Neural crest cell (in vitro differentiated cells): ENCODE measurements at regions not wholly inside any gene's neighbourhood (a gene's known extent, or its start where the extent isn't known, plus 50 kb on each side); places are given as distances from the start of the nearest gene placed in this dataset.

Experiments used
- DNase-seq: peaks from one replicate; pipeline ENCODE4 v3.0.0; 2021; ENCODE audit warnings: low read depth, mixed read lengths, low spot score
- H3K27ac Mint-ChIP-seq: one replicate; pipeline ENCODE4 v1.8.0; 2021; ENCODE audit warnings: mild to moderate bottlenecking, mixed read lengths; ENCODE audit not compliant: unreplicated experiment
- H3K27me3 Mint-ChIP-seq: 2 replicates; pipeline ENCODE4 v1.8.0; 2021; ENCODE audit warnings: low read depth, mild to moderate bottlenecking, mixed read lengths
- H3K36me3 Mint-ChIP-seq: 2 replicates; pipeline ENCODE4 v1.8.0; 2021; ENCODE audit warnings: low read depth, mild to moderate bottlenecking, mixed read lengths
- H3K4me1 Mint-ChIP-seq: 2 replicates; pipeline ENCODE4 v1.8.0; 2021; ENCODE audit warnings: mixed read lengths
- H3K4me3 Mint-ChIP-seq: one replicate; pipeline ENCODE4 v1.8.0; 2021; ENCODE audit warnings: mild to moderate bottlenecking, mixed read lengths
- H3K9me3 Mint-ChIP-seq: 2 replicates; pipeline ENCODE4 v1.8.0; 2021; ENCODE audit warnings: mixed read lengths
- TF ChIP-seq, protein P1 (sequence below): fragments of 200-600 bp; sonication (generic); conservative IDR thresholded peaks from 2 replicates; pipeline ENCODE4 v1.5.0; 2021; ENCODE audit warnings: antibody characterized with exemption, mild to moderate bottlenecking

- Mint-ChIP-seq H3K4me3 (no peak overlapping the region), H3K36me3 (no peaks in the 10 kb centered on the region), H3K4me1 (no peaks in the 10 kb centered on the region), H3K27me3 (peaks cover 9% of the 10 kb centered on the region), H3K27ac (no peak overlapping the region), H3K9me3 (no peaks in the 10 kb centered on the region)
- TF ChIP-seq, protein P1, sequence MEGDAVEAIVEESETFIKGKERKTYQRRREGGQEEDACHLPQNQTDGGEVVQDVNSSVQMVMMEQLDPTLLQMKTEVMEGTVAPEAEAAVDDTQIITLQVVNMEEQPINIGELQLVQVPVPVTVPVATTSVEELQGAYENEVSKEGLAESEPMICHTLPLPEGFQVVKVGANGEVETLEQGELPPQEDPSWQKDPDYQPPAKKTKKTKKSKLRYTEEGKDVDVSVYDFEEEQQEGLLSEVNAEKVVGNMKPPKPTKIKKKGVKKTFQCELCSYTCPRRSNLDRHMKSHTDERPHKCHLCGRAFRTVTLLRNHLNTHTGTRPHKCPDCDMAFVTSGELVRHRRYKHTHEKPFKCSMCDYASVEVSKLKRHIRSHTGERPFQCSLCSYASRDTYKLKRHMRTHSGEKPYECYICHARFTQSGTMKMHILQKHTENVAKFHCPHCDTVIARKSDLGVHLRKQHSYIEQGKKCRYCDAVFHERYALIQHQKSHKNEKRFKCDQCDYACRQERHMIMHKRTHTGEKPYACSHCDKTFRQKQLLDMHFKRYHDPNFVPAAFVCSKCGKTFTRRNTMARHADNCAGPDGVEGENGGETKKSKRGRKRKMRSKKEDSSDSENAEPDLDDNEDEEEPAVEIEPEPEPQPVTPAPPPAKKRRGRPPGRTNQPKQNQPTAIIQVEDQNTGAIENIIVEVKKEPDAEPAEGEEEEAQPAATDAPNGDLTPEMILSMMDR, result no peak
- no peak for DNase-seq
These were observed 463.3 kb downstream of the DOK5 start for GRCh38 chr20:54938707-54939106.

DNA sequence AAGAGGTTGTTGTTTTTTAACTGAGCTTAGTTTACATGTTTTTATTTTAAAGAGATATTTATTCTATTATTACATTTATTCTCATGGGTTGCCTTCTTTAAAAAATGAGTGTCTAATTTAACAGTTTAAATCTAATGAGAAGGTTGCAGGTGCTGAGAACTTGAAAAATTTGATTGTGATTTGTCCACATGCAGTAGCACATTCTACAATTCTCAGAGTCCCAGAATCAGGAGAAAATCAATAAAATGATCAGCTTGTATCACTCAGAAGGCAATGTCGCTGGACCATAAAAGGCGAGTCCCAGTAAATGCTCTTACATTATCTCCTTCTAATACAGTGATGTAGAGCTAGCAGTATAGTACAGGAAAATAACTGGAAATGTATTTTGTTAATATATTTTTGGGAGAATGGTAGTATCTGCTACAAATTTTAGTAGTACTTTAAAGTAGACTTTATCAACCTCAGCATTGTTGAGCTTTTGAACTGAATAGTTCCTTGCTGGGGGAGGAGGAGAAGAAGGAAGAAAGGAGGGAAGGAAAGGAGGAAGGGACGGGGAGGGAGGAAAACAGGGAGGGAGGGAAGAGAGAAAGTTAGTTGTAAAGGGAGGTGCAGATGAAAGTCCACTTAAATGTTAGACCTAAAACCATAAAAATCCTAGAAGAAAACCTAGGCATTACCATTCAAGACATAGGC, 458.0 kb downstream of the DOK5 start:
- peaks cover 3% of the 10 kb centered on the region for H3K27me3 Mint-ChIP-seq
- H3K9me3 Mint-ChIP-seq, result peaks cover 4% of the 10 kb centered on the region
- H3K27ac Mint-ChIP-seq, result no peak overlapping the region
- no peaks in the 10 kb centered on the region for H3K36me3 Mint-ChIP-seq
- TF ChIP-seq, protein P1, result no peak
- no peaks in the 10 kb centered on the region for H3K4me1 Mint-ChIP-seq
- no peak for DNase-seq
- no peak overlapping the region for H3K4me3 Mint-ChIP-seq

- H3K27ac Mint-ChIP-seq, result no peak overlapping the region
- no peak overlapping the region for H3K4me3 Mint-ChIP-seq
- no peaks in the 10 kb centered on the region for H3K27me3 Mint-ChIP-seq
- TF ChIP-seq, protein P1, result no peak
- H3K9me3 Mint-ChIP-seq, result peaks cover 4% of the 10 kb centered on the region
- H3K36me3 Mint-ChIP-seq, result no peaks in the 10 kb centered on the region
- no peak for DNase-seq
- no peaks in the 10 kb centered on the region for H3K4me1 Mint-ChIP-seq
These were observed 453.8 kb downstream of the DOK5 start for GRCh38 chr20:54929191-54929590.

DNA sequence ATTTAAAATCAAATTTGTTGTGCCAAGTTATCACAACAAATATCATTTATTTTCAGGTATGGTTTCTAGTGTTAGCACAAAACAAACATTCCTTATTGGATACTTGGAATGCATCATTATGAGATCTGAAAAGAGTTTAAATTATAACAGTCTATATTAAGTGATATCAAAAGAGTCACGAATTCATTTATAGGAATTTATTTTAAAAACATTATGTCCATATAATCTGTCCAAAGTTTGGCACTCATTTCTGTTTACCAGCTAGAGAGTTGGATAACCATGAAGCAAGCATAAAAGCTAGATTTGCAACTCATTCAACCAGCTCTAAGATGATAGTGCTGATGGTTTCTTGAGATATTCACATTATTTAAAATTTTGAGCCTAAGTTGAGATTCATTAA, 453.2 kb downstream of the DOK5 start:
- Mint-ChIP-seq H3K4me3 (no peak overlapping the region), H3K36me3 (no peaks in the 10 kb centered on the region), H3K27ac (no peak overlapping the region), H3K4me1 (no peaks in the 10 kb centered on the region), H3K9me3 (peaks cover 4% of the 10 kb centered on the region), H3K27me3 (no peaks in the 10 kb centered on the region)
- no peak for DNase-seq
- TF ChIP-seq, protein P1, result no peak

DNA sequence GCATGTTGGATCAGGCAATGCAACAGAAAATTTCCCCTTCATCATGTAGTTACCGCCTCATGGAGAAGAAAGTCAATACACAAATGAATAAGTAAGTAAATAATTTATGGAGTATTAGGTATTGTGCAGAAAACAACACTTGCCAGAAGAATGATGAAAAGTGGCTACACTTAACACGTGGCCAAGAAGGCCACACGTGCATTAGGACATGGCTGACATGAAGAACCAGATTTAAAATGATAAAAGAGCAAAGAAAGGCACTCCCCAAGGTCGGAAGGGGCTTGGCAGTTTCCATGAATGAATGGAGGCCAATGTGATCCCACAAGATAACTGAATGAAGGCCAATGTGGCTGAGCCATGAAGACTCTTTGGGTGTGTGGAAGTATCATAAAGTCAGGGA, 447.2 kb downstream of the DOK5 start:
- Mint-ChIP-seq H3K4me3 (no peak overlapping the region), H3K27me3 (no peaks in the 10 kb centered on the region), H3K9me3 (no peaks in the 10 kb centered on the region), H3K36me3 (no peaks in the 10 kb centered on the region), H3K27ac (no peak overlapping the region), H3K4me1 (no peaks in the 10 kb centered on the region)
- TF ChIP-seq, protein P1, result no peak
- DNase-seq, result no peak
